ENCODE measurements at regions not wholly inside any gene's neighbourhood (a gene's known extent, or its start where the extent isn't known, plus 50 kb on each side); places are given as distances from the start of the nearest gene placed in this dataset.

DNA sequence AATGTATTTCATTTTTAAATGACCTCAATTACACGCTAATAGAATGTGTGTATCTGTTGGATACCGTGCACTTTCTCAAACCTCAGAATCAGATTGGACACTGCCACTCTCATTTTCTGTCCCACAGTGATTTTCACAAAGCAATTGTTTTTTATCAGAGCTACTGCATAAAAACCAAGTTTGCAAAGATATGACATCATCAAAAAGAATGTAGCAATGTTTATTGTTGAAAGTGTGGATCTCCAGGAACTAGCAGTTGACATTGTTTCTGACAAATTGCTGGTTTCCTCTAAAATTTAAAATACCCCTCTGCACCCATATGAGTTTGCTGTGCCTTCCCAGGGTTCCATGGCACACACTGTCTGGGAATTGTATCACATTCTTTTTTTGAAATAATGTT, 362.7 kb upstream of the DDI1 start:
- CTCF ChIA-PET: no interaction called here
- Mint-ChIP-seq H3K36me3 (ENCODE audit: insufficient read depth, unreplicated experiment) (no peaks in the 10 kb centered on the region), H3K4me3 (ENCODE audit: low read depth, unreplicated experiment) (no peak overlapping the region), H3K27me3 (ENCODE audit: unreplicated experiment) (peaks cover 11% of the 10 kb centered on the region), H3K4me1 (ENCODE audit: low read depth, unreplicated experiment) (no peaks in the 10 kb centered on the region), H3K9me3 (ENCODE audit: low read depth, unreplicated experiment) (peaks cover 2% of the 10 kb centered on the region), H3K27ac (ENCODE audit: unreplicated experiment) (no peak overlapping the region)
- intact Hi-C loops (cut with micrococcal nuclease; ENCODE audit: unreplicated experiment): no loop called here
- no TSS peak for BruUV-seq (replicated peaks)
- no peak for DNase-seq
- TF ChIP-seq CTCF (IDR thresholded peaks at IDR 0.05; ENCODE audit: unreplicated experiment): no peak

DNA sequence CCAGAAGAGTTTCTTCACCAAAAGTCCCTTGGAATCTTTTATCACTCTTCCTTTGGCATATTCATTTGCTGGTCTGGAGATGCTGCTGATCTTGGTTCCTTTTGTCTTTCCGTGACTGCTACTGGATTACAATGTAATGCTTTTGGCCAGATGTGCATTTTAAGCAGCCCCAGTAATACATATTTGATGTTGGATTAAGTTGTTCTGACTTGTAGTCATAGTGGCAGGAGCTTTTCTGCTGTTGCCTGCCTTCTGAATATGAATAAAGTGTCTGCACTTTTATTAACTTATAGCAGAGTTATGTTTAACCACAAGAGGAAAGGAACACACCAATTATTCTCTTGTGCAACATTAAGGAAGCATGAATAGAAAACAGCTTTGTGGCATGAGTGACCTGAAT, 360.0 kb upstream of the DDI1 start:
- BruUV-seq (replicated peaks): no TSS peak
- CTCF ChIA-PET: no interaction called here
- DNase-seq: no peak
- Mint-ChIP-seq H3K9me3 (ENCODE audit: low read depth, unreplicated experiment) (no peaks in the 10 kb centered on the region), H3K36me3 (ENCODE audit: insufficient read depth, unreplicated experiment) (no peaks in the 10 kb centered on the region), H3K4me1 (ENCODE audit: low read depth, unreplicated experiment) (no peaks in the 10 kb centered on the region), H3K27me3 (ENCODE audit: unreplicated experiment) (no peaks in the 10 kb centered on the region), H3K27ac (ENCODE audit: unreplicated experiment) (no peak overlapping the region), H3K4me3 (ENCODE audit: low read depth, unreplicated experiment) (no peak overlapping the region)
- intact Hi-C loops (cut with micrococcal nuclease; ENCODE audit: unreplicated experiment): no loop called here
- no peak for TF ChIP-seq CTCF (IDR thresholded peaks at IDR 0.05; ENCODE audit: unreplicated experiment)

GRCh38 chr11:103680826-103681225, 355.6 kb upstream of the DDI1 start:
- Mint-ChIP-seq H3K9me3 (ENCODE audit: low read depth, unreplicated experiment) (no peaks in the 10 kb centered on the region), H3K4me1 (ENCODE audit: low read depth, unreplicated experiment) (peaks cover 14% of the 10 kb centered on the region), H3K4me3 (ENCODE audit: low read depth, unreplicated experiment) (no peak overlapping the region), H3K36me3 (ENCODE audit: insufficient read depth, unreplicated experiment) (no peaks in the 10 kb centered on the region), H3K27me3 (ENCODE audit: unreplicated experiment) (no peaks in the 10 kb centered on the region), H3K27ac (ENCODE audit: unreplicated experiment) (no peak overlapping the region)
- CTCF ChIA-PET: no interaction called here
- no peak for TF ChIP-seq CTCF (IDR thresholded peaks at IDR 0.05; ENCODE audit: unreplicated experiment)
- intact Hi-C loops (cut with micrococcal nuclease; ENCODE audit: unreplicated experiment): loop anchor here (5.0 kb wide), 1 partner anchor 126 kb away; no protein-coding TSS in a partner anchor
- no peak for DNase-seq
- BruUV-seq (replicated peaks): no TSS peak

GRCh38 chr11:103681855-103682254, 354.6 kb upstream of the DDI1 start:
- TF ChIP-seq CTCF (IDR thresholded peaks at IDR 0.05; ENCODE audit: unreplicated experiment): no peak
- no peaks in the 10 kb centered on the region for H3K36me3 Mint-ChIP-seq (ENCODE audit: insufficient read depth, unreplicated experiment)
- BruUV-seq (replicated peaks): no TSS peak
- H3K27me3 Mint-ChIP-seq (ENCODE audit: unreplicated experiment): no peaks in the 10 kb centered on the region
- no peak for DNase-seq
- peaks cover 14% of the 10 kb centered on the region for H3K4me1 Mint-ChIP-seq (ENCODE audit: low read depth, unreplicated experiment)
- no peak overlapping the region for H3K4me3 Mint-ChIP-seq (ENCODE audit: low read depth, unreplicated experiment)
- intact Hi-C loops (cut with micrococcal nuclease; ENCODE audit: unreplicated experiment): loop anchor here (1.0 to 5.0 kb wide), 3 partner anchors 125 to 469 kb away; no protein-coding TSS in a partner anchor
- H3K27ac Mint-ChIP-seq (ENCODE audit: unreplicated experiment): no peak overlapping the region
- H3K9me3 Mint-ChIP-seq (ENCODE audit: low read depth, unreplicated experiment): no peaks in the 10 kb centered on the region
- CTCF ChIA-PET: interaction anchor here (0.9 to 1.6 kb wide), 4 partner anchors 18 to 482 kb away, joined by 3 to 17 read pairs (median 6); partner anchors contain the start of gene PDGFD
